ENCODE measurements at regions not wholly inside any gene's neighbourhood (a gene's known extent, or its start where the extent isn't known, plus 50 kb on each side); places are given as distances from the start of the nearest gene placed in this dataset.
A peak's percentile ranks its signal among the peaks of the same experiment; 100 is the strongest.
"Not testable (repeated sequence)": the region's sequence is repeated elsewhere in the genome, so short reads cannot be mapped to it uniquely, and the experiment has no call there.

GRCh38 chr7:56466607-56467525, 350.6 kb upstream of the NUPR2 start:
- DNase-seq (ENCODE audit: low spot score) = not testable (repeated sequence)

- no peak for DNase-seq (ENCODE audit: low spot score)
Observed at GRCh38 chr7:56449762-56450161, 333.5 kb upstream of the NUPR2 start.

- no peak for DNase-seq (ENCODE audit: low spot score)
Observed at GRCh38 chr7:56447864-56448693, 331.9 kb upstream of the NUPR2 start.

GRCh38 chr7:56420528-56420927, 304.3 kb upstream of the NUPR2 start:
- DNase-seq (ENCODE audit: low spot score) = not testable (repeated sequence)

- no peak for DNase-seq (ENCODE audit: low spot score)
Observed at GRCh38 chr7:56375173-56375572, 259.0 kb upstream of the NUPR2 start.

GRCh38 chr7:56374666-56375065, 258.4 kb upstream of the NUPR2 start:
- not testable (repeated sequence) for DNase-seq (ENCODE audit: low spot score)

- DNase-seq (ENCODE audit: low spot score) = peak; percentile 23
Observed at GRCh38 chr7:56373314-56373713, 257.1 kb upstream of the NUPR2 start.

- DNase-seq (ENCODE audit: low spot score) = not testable (repeated sequence)
Observed at GRCh38 chr7:56371792-56372191, 255.6 kb upstream of the NUPR2 start.

- DNase-seq (ENCODE audit: low spot score) = not testable (repeated sequence)
Observed at GRCh38 chr7:56370208-56370872, 254.1 kb upstream of the NUPR2 start.

- not testable (repeated sequence) for DNase-seq (ENCODE audit: low spot score)
Observed at GRCh38 chr7:56367914-56368313, 251.7 kb upstream of the NUPR2 start.

GRCh38 chr7:56367411-56367810, 251.2 kb upstream of the NUPR2 start:
- DNase-seq (ENCODE audit: low spot score) = not testable (repeated sequence)

GRCh38 chr7:56366701-56367100, 250.5 kb upstream of the NUPR2 start:
- not testable (repeated sequence) for DNase-seq (ENCODE audit: low spot score)

GRCh38 chr7:56352576-56352975, 236.4 kb upstream of the NUPR2 start:
- DNase-seq (ENCODE audit: low spot score) = not testable (repeated sequence)

- peak; percentile 13 for DNase-seq (ENCODE audit: low spot score)
Observed at GRCh38 chr7:56351181-56351580, 235.0 kb upstream of the NUPR2 start.

- DNase-seq (ENCODE audit: low spot score) = not testable (repeated sequence)
Observed at GRCh38 chr7:56348311-56348710, 232.1 kb upstream of the NUPR2 start.

GRCh38 chr7:56328327-56328726, 212.1 kb upstream of the NUPR2 start:
- not testable (repeated sequence) for DNase-seq (ENCODE audit: low spot score)

GRCh38 chr7:56290548-56290947, 174.3 kb upstream of the NUPR2 start:
- no peak for DNase-seq (ENCODE audit: low spot score)

- DNase-seq (ENCODE audit: low spot score) = no peak
Observed at GRCh38 chr7:56287429-56288138, 171.4 kb upstream of the NUPR2 start.

- DNase-seq (ENCODE audit: low spot score) = no peak
Observed at GRCh38 chr7:56256108-56256507, 139.9 kb upstream of the NUPR2 start.

GRCh38 chr7:56250135-56250534, 133.9 kb upstream of the NUPR2 start:
- no peak for DNase-seq (ENCODE audit: low spot score)

GRCh38 chr7:56229631-56230030, 113.4 kb upstream of the NUPR2 start:
- DNase-seq (ENCODE audit: low spot score) = no peak

- DNase-seq (ENCODE audit: low spot score) = no peak
Observed at GRCh38 chr7:56222866-56223265, 106.6 kb upstream of the NUPR2 start.

All from putamen (tissue), 1 donor.